ENCODE measurements at regions not wholly inside any gene's neighbourhood (a gene's known extent, or its start where the extent isn't known, plus 50 kb on each side); places are given as distances from the start of the nearest gene placed in this dataset.

- DNase-seq: no peak
- Histone ChIP-seq H3K27me3 (replicated peaks) (no peaks in the 10 kb centered on the region), H3K27ac (no peak overlapping the region), H3K36me3 (replicated peaks) (no peaks in the 10 kb centered on the region), H3K4me3 (ENCODE audit: low read depth, low read length) (no peak overlapping the region)
- in situ Hi-C loops (cut with HindIII; ENCODE audit: low pct_ligation_motif_present, low sequenced_read_pairs): no loop called here
- no peak for TF ChIP-seq CTCF (IDR thresholded peaks at IDR 0.05; ENCODE audit: low read depth, low read length, missing control alignments)
Observed at GRCh38 chr6:147831356-147831755, 322.9 kb downstream of the SAMD5 start.

- no peak for TF ChIP-seq CTCF (IDR thresholded peaks at IDR 0.05; ENCODE audit: low read depth, low read length, missing control alignments)
- no peaks in the 10 kb centered on the region for H3K36me3 ChIP-seq (replicated peaks)
- DNase-seq: no peak
- H3K27me3 ChIP-seq (replicated peaks): no peaks in the 10 kb centered on the region
- H3K4me3 ChIP-seq (ENCODE audit: low read depth, low read length): no peak overlapping the region
- in situ Hi-C loops (cut with HindIII; ENCODE audit: low pct_ligation_motif_present, low sequenced_read_pairs): no loop called here
- H3K27ac ChIP-seq: no peak overlapping the region
Observed at GRCh38 chr6:147833607-147834006, 325.1 kb downstream of the SAMD5 start.

- in situ Hi-C loops (cut with HindIII; ENCODE audit: low pct_ligation_motif_present, low sequenced_read_pairs): no loop called here
- TF ChIP-seq CTCF (IDR thresholded peaks at IDR 0.05; ENCODE audit: low read depth, low read length, missing control alignments): no peak
- no peak overlapping the region for H3K4me3 ChIP-seq (ENCODE audit: low read depth, low read length)
Observed at GRCh38 chr6:147834084-147834776, 325.7 kb downstream of the SAMD5 start.

GRCh38 chr6:147837540-147837939, 329.1 kb downstream of the SAMD5 start:
- H3K4me3 ChIP-seq (ENCODE audit: low read depth, low read length): no peak overlapping the region
- H3K36me3 ChIP-seq (replicated peaks): no peaks in the 10 kb centered on the region
- no peak for DNase-seq
- in situ Hi-C loops (cut with HindIII; ENCODE audit: low pct_ligation_motif_present, low sequenced_read_pairs): no loop called here
- no peaks in the 10 kb centered on the region for H3K27me3 ChIP-seq (replicated peaks)
- no peak for TF ChIP-seq CTCF (IDR thresholded peaks at IDR 0.05; ENCODE audit: low read depth, low read length, missing control alignments)
- H3K27ac ChIP-seq: no peak overlapping the region

More at GRCh38 chr6:147834084-147834776, 325.7 kb downstream of the SAMD5 start:
- Histone ChIP-seq H3K27ac (no peak overlapping the region), H3K27me3 (replicated peaks) (no peaks in the 10 kb centered on the region), H3K36me3 (replicated peaks) (no peaks in the 10 kb centered on the region)
- no peak for DNase-seq

GRCh38 chr6:147839708-147840610, 331.5 kb downstream of the SAMD5 start:
- no peaks in the 10 kb centered on the region for H3K27me3 ChIP-seq (replicated peaks)
- no peak for TF ChIP-seq CTCF (IDR thresholded peaks at IDR 0.05; ENCODE audit: low read depth, low read length, missing control alignments)
- no peaks in the 10 kb centered on the region for H3K36me3 ChIP-seq (replicated peaks)
- H3K4me3 ChIP-seq (ENCODE audit: low read depth, low read length): no peak overlapping the region
- DNase-seq: no peak
- in situ Hi-C loops (cut with HindIII; ENCODE audit: low pct_ligation_motif_present, low sequenced_read_pairs): no loop called here
- no peak overlapping the region for H3K27ac ChIP-seq

Measured in brain microvascular endothelial cell (primary cell).